NCI-H2227 (cell line): ENCODE measurements at regions not wholly inside any gene's neighbourhood (a gene's known extent, or its start where the extent isn't known, plus 50 kb on each side); places are given as distances from the start of the nearest gene placed in this dataset.

ENCODE experiments used
- DNase-seq: peaks from one replicate; lab custom pipeline; 2025; ENCODE audit not compliant: unreplicated experiment; lab: John Stamatoyannopoulos, UW

GRCh38 chr12:127654383-127654985, 612.5 kb upstream of the TMEM132C start:
- no peak for DNase-seq

GRCh38 chr12:127655691-127656090, 611.3 kb upstream of the TMEM132C start:
- no peak for DNase-seq

- DNase-seq, result no peak
These were observed 610.7 kb upstream of the TMEM132C start for GRCh38 chr12:127656266-127656665.

- DNase-seq, result no peak
These were observed 609.9 kb upstream of the TMEM132C start for GRCh38 chr12:127657036-127657435.

GRCh38 chr12:127660961-127661360, 606.0 kb upstream of the TMEM132C start:
- no peak for DNase-seq

- DNase-seq, result no peak
These were observed 603.3 kb upstream of the TMEM132C start for GRCh38 chr12:127663716-127664115.

- DNase-seq, result no peak
These were observed 602.1 kb upstream of the TMEM132C start for GRCh38 chr12:127664901-127665300.

- DNase-seq, result no peak
These were observed 599.8 kb upstream of the TMEM132C start for GRCh38 chr12:127667131-127667685.

- DNase-seq, result no peak
These were observed 596.7 kb upstream of the TMEM132C start for GRCh38 chr12:127670294-127670693.

- no peak for DNase-seq
These were observed 596.2 kb upstream of the TMEM132C start for GRCh38 chr12:127670796-127671195.

- DNase-seq, result no peak
These were observed 591.0 kb upstream of the TMEM132C start for GRCh38 chr12:127675936-127676335.

GRCh38 chr12:127677537-127678131, 589.3 kb upstream of the TMEM132C start:
- no peak for DNase-seq

- DNase-seq, result no peak
These were observed 588.0 kb upstream of the TMEM132C start for GRCh38 chr12:127678945-127679344.

- no peak for DNase-seq
These were observed 586.5 kb upstream of the TMEM132C start for GRCh38 chr12:127680516-127680915.

GRCh38 chr12:127681151-127681754, 585.7 kb upstream of the TMEM132C start:
- no peak for DNase-seq

GRCh38 chr12:127685491-127685890, 581.5 kb upstream of the TMEM132C start:
- no peak for DNase-seq

GRCh38 chr12:127685931-127686330, 581.0 kb upstream of the TMEM132C start:
- no peak for DNase-seq

GRCh38 chr12:127687181-127687580, 579.8 kb upstream of the TMEM132C start:
- no peak for DNase-seq

GRCh38 chr12:127688906-127689428, 578.0 kb upstream of the TMEM132C start:
- DNase-seq, result no peak

GRCh38 chr12:127690161-127690560, 576.8 kb upstream of the TMEM132C start:
- DNase-seq, result no peak

- no peak for DNase-seq
These were observed 570.0 kb upstream of the TMEM132C start for GRCh38 chr12:127696963-127697362.

- DNase-seq, result no peak
These were observed 563.9 kb upstream of the TMEM132C start for GRCh38 chr12:127703026-127703425.
